ENCODE measurements at regions not wholly inside any gene's neighbourhood (a gene's known extent, or its start where the extent isn't known, plus 50 kb on each side); places are given as distances from the start of the nearest gene placed in this dataset.

- no peak overlapping the region for H3K4me2 ChIP-seq
- no peak for ATAC-seq
- H3K9me3 Mint-ChIP-seq: peaks cover 43% of the 10 kb centered on the region
Observed at GRCh38 chr19:34588249-34588648, 88.7 kb downstream of the SCGB2B2 start.

More at GRCh38 chr19:34588249-34588648, 88.7 kb downstream of the SCGB2B2 start:
- no peaks in the 10 kb centered on the region for H3K36me3 ChIP-seq (ENCODE audit: insufficient read depth)
- H3K79me2 ChIP-seq (replicated peaks; ENCODE audit: insufficient read depth): no peaks in the 10 kb centered on the region
- no peak overlapping the region for H3K4me3 ChIP-seq
- H3F3A ChIP-seq (replicated peaks; ENCODE audit: low read depth): no peaks in the 10 kb centered on the region
- 0 out of 2 replicates have a peak, but pooled peaks cover 5% of the 10 kb centered on the region for H3K4me1 ChIP-seq (ENCODE audit: insufficient read depth)
- peaks cover 8% of the 10 kb centered on the region for H3K27me3 Mint-ChIP-seq (ENCODE audit: insufficient read depth, low read depth, poor library complexity)
- DNase-seq (ENCODE audit: low spot score): no peak
- TF ChIP-seq EZH2phosphoT487 (IDR thresholded peaks at IDR 0.05; ENCODE audit: unreplicated experiment) (no peak), REST (IDR thresholded peaks at IDR 0.05; ENCODE audit: unreplicated experiment) (no peak), POLR2AphosphoS5 (IDR thresholded peaks at IDR 0.05; ENCODE audit: low read depth) (no peak), JUNB (IDR thresholded peaks at IDR 0.05; ENCODE audit: unreplicated experiment) (no peak), NANOG (IDR thresholded peaks at IDR 0.05; ENCODE audit: borderline replicate concordance) (no peak), STAT1 (IDR thresholded peaks at IDR 0.05; ENCODE audit: unreplicated experiment) (no peak), ZNF114 (CRISPR knock-in tag; IDR thresholded peaks at IDR 0.05) (no peak), ZNF331 (CRISPR knock-in tag; IDR thresholded peaks at IDR 0.05; ENCODE audit: low read depth) (no peak), CREB1 (CRISPR knock-in tag; IDR thresholded peaks at IDR 0.05; ENCODE audit: low read depth) (no peak), EZH2 (IDR thresholded peaks at IDR 0.05; ENCODE audit: low read depth, unreplicated experiment) (no peak)
- TF ChIP-seq, protein P1, sequence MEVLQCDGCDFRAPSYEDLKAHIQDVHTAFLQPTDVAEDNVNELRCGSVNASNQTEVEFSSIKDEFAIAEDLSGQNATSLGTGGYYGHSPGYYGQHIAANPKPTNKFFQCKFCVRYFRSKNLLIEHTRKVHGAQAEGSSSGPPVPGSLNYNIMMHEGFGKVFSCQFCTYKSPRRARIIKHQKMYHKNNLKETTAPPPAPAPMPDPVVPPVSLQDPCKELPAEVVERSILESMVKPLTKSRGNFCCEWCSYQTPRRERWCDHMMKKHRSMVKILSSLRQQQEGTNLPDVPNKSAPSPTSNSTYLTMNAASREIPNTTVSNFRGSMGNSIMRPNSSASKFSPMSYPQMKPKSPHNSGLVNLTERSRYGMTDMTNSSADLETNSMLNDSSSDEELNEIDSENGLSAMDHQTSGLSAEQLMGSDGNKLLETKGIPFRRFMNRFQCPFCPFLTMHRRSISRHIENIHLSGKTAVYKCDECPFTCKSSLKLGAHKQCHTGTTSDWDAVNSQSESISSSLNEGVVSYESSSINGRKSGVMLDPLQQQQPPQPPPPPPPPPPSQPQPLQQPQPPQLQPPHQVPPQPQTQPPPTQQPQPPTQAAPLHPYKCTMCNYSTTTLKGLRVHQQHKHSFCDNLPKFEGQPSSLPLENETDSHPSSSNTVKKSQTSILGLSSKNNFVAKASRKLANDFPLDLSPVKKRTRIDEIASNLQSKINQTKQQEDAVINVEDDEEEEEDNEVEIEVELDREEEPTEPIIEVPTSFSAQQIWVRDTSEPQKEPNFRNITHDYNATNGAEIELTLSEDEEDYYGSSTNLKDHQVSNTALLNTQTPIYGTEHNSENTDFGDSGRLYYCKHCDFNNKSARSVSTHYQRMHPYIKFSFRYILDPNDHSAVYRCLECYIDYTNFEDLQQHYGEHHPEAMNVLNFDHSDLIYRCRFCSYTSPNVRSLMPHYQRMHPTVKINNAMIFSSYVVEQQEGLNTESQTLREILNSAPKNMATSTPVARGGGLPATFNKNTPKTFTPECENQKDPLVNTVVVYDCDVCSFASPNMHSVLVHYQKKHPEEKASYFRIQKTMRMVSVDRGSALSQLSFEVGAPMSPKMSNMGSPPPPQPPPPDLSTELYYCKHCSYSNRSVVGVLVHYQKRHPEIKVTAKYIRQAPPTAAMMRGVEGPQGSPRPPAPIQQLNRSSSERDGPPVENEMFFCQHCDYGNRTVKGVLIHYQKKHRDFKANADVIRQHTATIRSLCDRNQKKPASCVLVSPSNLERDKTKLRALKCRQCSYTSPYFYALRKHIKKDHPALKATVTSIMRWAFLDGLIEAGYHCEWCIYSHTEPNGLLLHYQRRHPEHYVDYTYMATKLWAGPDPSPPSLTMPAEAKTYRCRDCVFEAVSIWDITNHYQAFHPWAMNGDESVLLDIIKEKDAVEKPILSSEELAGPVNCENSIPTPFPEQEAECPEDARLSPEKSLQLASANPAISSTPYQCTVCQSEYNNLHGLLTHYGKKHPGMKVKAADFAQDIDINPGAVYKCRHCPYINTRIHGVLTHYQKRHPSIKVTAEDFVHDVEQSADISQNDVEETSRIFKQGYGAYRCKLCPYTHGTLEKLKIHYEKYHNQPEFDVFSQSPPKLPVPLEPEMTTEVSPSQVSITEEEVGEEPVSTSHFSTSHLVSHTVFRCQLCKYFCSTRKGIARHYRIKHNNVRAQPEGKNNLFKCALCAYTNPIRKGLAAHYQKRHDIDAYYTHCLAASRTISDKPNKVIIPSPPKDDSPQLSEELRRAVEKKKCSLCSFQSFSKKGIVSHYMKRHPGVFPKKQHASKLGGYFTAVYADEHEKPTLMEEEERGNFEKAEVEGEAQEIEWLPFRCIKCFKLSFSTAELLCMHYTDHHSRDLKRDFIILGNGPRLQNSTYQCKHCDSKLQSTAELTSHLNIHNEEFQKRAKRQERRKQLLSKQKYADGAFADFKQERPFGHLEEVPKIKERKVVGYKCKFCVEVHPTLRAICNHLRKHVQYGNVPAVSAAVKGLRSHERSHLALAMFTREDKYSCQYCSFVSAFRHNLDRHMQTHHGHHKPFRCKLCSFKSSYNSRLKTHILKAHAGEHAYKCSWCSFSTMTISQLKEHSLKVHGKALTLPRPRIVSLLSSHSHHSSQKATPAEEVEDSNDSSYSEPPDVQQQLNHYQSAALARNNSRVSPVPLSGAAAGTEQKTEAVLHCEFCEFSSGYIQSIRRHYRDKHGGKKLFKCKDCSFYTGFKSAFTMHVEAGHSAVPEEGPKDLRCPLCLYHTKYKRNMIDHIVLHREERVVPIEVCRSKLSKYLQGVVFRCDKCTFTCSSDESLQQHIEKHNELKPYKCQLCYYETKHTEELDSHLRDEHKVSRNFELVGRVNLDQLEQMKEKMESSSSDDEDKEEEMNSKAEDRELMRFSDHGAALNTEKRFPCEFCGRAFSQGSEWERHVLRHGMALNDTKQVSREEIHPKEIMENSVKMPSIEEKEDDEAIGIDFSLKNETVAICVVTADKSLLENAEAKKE (CRISPR knock-in tag; IDR thresholded peaks at IDR 0.05): no peak
- TF ChIP-seq, protein P2, sequence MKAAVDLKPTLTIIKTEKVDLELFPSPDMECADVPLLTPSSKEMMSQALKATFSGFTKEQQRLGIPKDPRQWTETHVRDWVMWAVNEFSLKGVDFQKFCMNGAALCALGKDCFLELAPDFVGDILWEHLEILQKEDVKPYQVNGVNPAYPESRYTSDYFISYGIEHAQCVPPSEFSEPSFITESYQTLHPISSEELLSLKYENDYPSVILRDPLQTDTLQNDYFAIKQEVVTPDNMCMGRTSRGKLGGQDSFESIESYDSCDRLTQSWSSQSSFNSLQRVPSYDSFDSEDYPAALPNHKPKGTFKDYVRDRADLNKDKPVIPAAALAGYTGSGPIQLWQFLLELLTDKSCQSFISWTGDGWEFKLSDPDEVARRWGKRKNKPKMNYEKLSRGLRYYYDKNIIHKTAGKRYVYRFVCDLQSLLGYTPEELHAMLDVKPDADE (IDR thresholded peaks at IDR 0.05): no peak
- TF ChIP-seq, protein P3, sequence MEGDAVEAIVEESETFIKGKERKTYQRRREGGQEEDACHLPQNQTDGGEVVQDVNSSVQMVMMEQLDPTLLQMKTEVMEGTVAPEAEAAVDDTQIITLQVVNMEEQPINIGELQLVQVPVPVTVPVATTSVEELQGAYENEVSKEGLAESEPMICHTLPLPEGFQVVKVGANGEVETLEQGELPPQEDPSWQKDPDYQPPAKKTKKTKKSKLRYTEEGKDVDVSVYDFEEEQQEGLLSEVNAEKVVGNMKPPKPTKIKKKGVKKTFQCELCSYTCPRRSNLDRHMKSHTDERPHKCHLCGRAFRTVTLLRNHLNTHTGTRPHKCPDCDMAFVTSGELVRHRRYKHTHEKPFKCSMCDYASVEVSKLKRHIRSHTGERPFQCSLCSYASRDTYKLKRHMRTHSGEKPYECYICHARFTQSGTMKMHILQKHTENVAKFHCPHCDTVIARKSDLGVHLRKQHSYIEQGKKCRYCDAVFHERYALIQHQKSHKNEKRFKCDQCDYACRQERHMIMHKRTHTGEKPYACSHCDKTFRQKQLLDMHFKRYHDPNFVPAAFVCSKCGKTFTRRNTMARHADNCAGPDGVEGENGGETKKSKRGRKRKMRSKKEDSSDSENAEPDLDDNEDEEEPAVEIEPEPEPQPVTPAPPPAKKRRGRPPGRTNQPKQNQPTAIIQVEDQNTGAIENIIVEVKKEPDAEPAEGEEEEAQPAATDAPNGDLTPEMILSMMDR (conservative IDR thresholded peaks at IDR 0.05; ENCODE audit: low read depth in 2 of 2): no peak
- H4K20me1 ChIP-seq (replicated peaks; ENCODE audit: insufficient read depth): no peaks in the 10 kb centered on the region
- peaks cover 6% of the 10 kb centered on the region; the same call in 2 of the 3 replicates for H3K36me3 Mint-ChIP-seq (ENCODE audit: low read depth)
- no peak overlapping the region for H3K4me3 Mint-ChIP-seq
- H3K9me2 ChIP-seq (ENCODE audit: insufficient read depth): peaks cover 3% of the 10 kb centered on the region
- no peaks in the 10 kb centered on the region for H3K27me3 ChIP-seq (ENCODE audit: insufficient read depth)
- no peak overlapping the region for H3K27ac ChIP-seq (ENCODE audit: low read depth)
- H3K27ac Mint-ChIP-seq: no peak overlapping the region
- H2AFZ ChIP-seq: no peak overlapping the region
- peaks cover 9% of the 10 kb centered on the region; the same call in 2 of the 3 replicates for H3K4me1 Mint-ChIP-seq
